ENCODE measurements at regions not wholly inside any gene's neighbourhood (a gene's known extent, or its start where the extent isn't known, plus 50 kb on each side); places are given as distances from the start of the nearest gene placed in this dataset.

DNA sequence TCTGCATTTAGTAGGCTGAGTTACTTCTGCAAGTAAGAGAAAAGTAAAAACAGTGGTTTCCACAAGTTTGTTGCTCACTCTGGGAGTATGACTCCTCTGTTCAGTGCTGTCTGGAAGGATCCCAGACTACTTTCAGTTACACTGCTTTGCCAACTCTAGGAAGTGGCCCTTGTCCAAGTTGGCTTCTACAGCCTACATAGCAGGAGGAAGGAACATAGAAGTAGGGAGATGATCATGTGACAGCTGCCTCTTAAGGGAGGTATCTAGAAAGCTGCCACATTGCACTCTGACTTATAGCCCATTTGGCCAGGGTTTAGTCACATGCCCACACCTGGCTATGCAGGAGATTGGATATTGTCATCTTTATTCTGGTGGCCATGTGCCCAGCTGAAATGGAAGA is 298.1 kb downstream of the NSUN3 start:
- no peak overlapping the region for H3K27ac ChIP-seq
- ATAC-seq (peak; percentile 72 to 98 (median 85)), DNase-seq (peak; percentile 13 to 56)
- intact Hi-C loops (cut with DNase I): no loop called here
- TF ChIP-seq, protein P1, sequence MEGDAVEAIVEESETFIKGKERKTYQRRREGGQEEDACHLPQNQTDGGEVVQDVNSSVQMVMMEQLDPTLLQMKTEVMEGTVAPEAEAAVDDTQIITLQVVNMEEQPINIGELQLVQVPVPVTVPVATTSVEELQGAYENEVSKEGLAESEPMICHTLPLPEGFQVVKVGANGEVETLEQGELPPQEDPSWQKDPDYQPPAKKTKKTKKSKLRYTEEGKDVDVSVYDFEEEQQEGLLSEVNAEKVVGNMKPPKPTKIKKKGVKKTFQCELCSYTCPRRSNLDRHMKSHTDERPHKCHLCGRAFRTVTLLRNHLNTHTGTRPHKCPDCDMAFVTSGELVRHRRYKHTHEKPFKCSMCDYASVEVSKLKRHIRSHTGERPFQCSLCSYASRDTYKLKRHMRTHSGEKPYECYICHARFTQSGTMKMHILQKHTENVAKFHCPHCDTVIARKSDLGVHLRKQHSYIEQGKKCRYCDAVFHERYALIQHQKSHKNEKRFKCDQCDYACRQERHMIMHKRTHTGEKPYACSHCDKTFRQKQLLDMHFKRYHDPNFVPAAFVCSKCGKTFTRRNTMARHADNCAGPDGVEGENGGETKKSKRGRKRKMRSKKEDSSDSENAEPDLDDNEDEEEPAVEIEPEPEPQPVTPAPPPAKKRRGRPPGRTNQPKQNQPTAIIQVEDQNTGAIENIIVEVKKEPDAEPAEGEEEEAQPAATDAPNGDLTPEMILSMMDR (IDR thresholded peaks at IDR 0.05): no peak
- peaks cover 0 to 3% (median 0%) of the 10 kb centered on the region in 11 donors for H3K9me3 ChIP-seq
- no peak overlapping the region for H3K4me3 ChIP-seq
- peaks cover 0 to 10% (median 0%) of the 10 kb centered on the region in 9 donors for H3K4me1 ChIP-seq
- H3K27me3 ChIP-seq: no peaks in the 10 kb centered on the region
- H3K36me3 ChIP-seq: no peaks in the 10 kb centered on the region

DNA sequence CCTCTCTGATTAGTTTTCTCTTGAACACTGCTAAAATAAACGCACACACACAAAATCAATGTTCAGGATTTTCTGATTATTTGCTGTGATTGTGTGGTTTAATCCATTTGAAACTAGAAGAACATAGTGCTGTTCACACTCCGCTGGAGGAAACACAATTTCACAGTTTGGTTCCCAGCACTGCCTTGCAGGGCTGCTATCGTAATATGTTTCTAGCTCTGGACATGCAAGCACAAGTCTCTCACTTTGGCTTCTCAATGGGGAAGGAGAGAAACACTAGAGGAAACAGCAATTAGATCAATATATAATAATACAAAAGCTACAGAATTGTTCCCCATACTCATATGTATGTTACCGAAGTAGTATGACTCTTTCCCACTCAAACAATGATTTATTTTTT is 299.5 kb downstream of the NSUN3 start:
- Histone ChIP-seq H3K36me3 (no peaks in the 10 kb centered on the region), H3K9me3 (peaks cover 0 to 15% (median 0%) of the 10 kb centered on the region in 11 donors), H3K4me3 (no peak overlapping the region), H3K4me1 (peaks cover 0 to 10% (median 0%) of the 10 kb centered on the region in 9 donors), H3K27ac (no peak overlapping the region), H3K27me3 (no peaks in the 10 kb centered on the region)
- intact Hi-C loops (cut with DNase I): no loop called here
- TF ChIP-seq, protein P1 (IDR thresholded peaks at IDR 0.05): no peak
- DNase-seq (no peak), ATAC-seq (no peak)
- 61 to 62% methylated on average over 4 of the region's 4 CpGs for WGBS, 2 donors

DNA sequence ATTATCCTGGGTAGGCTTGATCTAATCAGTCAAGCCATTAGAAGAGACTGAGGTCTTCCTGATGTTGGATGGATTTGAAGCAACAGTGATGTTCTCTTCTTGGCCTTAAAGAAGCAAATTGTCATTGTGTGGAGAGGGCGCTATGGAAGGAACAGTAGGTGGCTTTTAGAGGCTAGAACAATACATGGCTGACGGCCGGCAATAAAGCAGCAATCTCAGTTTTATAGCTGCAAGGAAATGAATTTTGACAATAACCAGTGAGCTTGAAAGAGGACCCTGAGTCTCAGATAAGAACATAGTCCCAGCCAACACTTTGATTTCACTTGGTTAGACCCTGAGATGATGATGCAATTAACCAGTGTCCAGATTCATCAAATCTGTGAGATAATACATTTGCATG is 302.1 kb downstream of the NSUN3 start:
- H3K9me3 ChIP-seq: peaks cover 0 to 35% (median 0%) of the 10 kb centered on the region in 11 donors
- ATAC-seq (no peak), DNase-seq (no peak)
- H3K27me3 ChIP-seq: no peaks in the 10 kb centered on the region
- peaks cover 0 to 10% (median 0%) of the 10 kb centered on the region in 9 donors for H3K4me1 ChIP-seq
- no peak overlapping the region for H3K27ac ChIP-seq
- H3K4me3 ChIP-seq: no peak overlapping the region
- intact Hi-C loops (cut with DNase I): no loop called here
- no peaks in the 10 kb centered on the region for H3K36me3 ChIP-seq
- TF ChIP-seq, protein P1 (IDR thresholded peaks at IDR 0.05): no peak
- 76 to 84% methylated on average over 3 of the region's 3 CpGs for WGBS, 2 donors

DNA sequence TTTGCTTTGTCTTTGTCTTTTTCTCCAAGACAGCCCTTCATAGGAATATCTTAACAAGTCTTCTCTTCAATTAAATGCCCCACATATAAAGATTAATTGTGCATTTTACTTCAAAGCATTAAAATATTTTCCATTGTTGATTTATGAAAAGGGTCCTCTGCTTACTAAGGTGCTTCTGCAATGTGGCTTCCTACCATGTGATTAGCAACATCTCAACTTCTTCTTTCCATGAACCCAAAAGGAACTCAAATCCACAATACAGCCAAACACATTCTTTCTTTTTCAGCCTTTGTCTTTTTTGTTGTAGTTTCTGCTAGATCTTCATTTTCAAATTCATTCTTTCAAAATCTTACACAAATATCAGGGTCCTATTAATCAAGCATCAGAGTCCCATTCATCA is 309.2 kb downstream of the NSUN3 start:
- DNase-seq: no peak
- intact Hi-C loops (cut with DNase I): no loop called here
- H3K27me3 ChIP-seq: no peaks in the 10 kb centered on the region
- peaks cover 0 to 8% (median 0%) of the 10 kb centered on the region in 9 donors for H3K4me1 ChIP-seq
- no peaks in the 10 kb centered on the region for H3K36me3 ChIP-seq
- H3K27ac ChIP-seq: no peak overlapping the region
- peaks cover 0 to 31% (median 0%) of the 10 kb centered on the region in 11 donors for H3K9me3 ChIP-seq
- ATAC-seq: no peak
- TF ChIP-seq, protein P1 (IDR thresholded peaks at IDR 0.05): no peak
- H3K4me3 ChIP-seq: no peak overlapping the region

Measured in heart right ventricle (tissue), 16 donors.